Neuron (in vitro differentiated cells): ENCODE measurements at regions not wholly inside any gene's neighbourhood (a gene's known extent, or its start where the extent isn't known, plus 50 kb on each side); places are given as distances from the start of the nearest gene placed in this dataset.

Experiments
- H2AFZ ChIP-seq: one replicate; pipeline ENCODE4 v1.6.1; 2013; ENCODE audit warnings: low read depth, mild to moderate bottlenecking, inconsistent platforms, low read length, moderate library complexity
- H3K27me3 ChIP-seq: one replicate; pipeline ENCODE4 v1.6.1; 2013; ENCODE audit warnings: low read length; ENCODE audit not compliant: insufficient read depth
- H3K36me3 ChIP-seq: one replicate; pipeline ENCODE4 v1.6.1; 2013; ENCODE audit warnings: low read length; ENCODE audit not compliant: insufficient read depth
- H3K4me1 ChIP-seq: one replicate; pipeline ENCODE4 v1.6.1; 2013; ENCODE audit warnings: low read length; ENCODE audit not compliant: insufficient read depth
- H3K4me3 ChIP-seq: 2 replicates; pipeline ENCODE4 v1.5.1; 2013; ENCODE audit warnings: mild to moderate bottlenecking, low read length, moderate library complexity
- H3K9me3 ChIP-seq: one replicate; pipeline ENCODE4 v1.6.1; 2013; ENCODE audit warnings: low read length

GRCh38 chr11:62073061-62073460, 50.8 kb upstream of the INCENP start:
- Histone ChIP-seq H3K9me3 (no peaks in the 10 kb centered on the region), H2AFZ (no peak overlapping the region), H3K27me3 (no peaks in the 10 kb centered on the region), H3K4me3 (no peak overlapping the region), H3K36me3 (no peaks in the 10 kb centered on the region), H3K4me1 (no peaks in the 10 kb centered on the region)

- Histone ChIP-seq H3K36me3 (no peaks in the 10 kb centered on the region), H2AFZ (no peak overlapping the region), H3K27me3 (no peaks in the 10 kb centered on the region), H3K4me3 (no peak overlapping the region), H3K4me1 (no peaks in the 10 kb centered on the region), H3K9me3 (no peaks in the 10 kb centered on the region)
Measured at GRCh38 chr11:62071408-62071807, 52.4 kb upstream of the INCENP start.

- H3K9me3 ChIP-seq, result no peaks in the 10 kb centered on the region
Measured at GRCh38 chr11:62069986-62070919, 53.6 kb upstream of the INCENP start.

GRCh38 chr11:62069374-62069773, 54.4 kb upstream of the INCENP start:
- Histone ChIP-seq H3K36me3 (no peaks in the 10 kb centered on the region), H2AFZ (no peak overlapping the region), H3K9me3 (no peaks in the 10 kb centered on the region), H3K27me3 (peaks cover 2% of the 10 kb centered on the region), H3K4me3 (no peak overlapping the region), H3K4me1 (no peaks in the 10 kb centered on the region)

More at GRCh38 chr11:62069986-62070919, 53.6 kb upstream of the INCENP start:
- Histone ChIP-seq H3K4me1 (no peaks in the 10 kb centered on the region), H3K36me3 (no peaks in the 10 kb centered on the region), H3K27me3 (peaks cover 2% of the 10 kb centered on the region), H2AFZ (no peak overlapping the region), H3K4me3 (no peak overlapping the region)

GRCh38 chr11:62068730-62069129, 55.1 kb upstream of the INCENP start:
- Histone ChIP-seq H3K27me3 (peaks cover 2% of the 10 kb centered on the region), H3K9me3 (no peaks in the 10 kb centered on the region), H3K36me3 (no peaks in the 10 kb centered on the region), H2AFZ (no peak overlapping the region), H3K4me3 (no peak overlapping the region), H3K4me1 (no peaks in the 10 kb centered on the region)

- Histone ChIP-seq H2AFZ (no peak overlapping the region), H3K4me1 (no peaks in the 10 kb centered on the region), H3K4me3 (no peak overlapping the region), H3K36me3 (no peaks in the 10 kb centered on the region), H3K27me3 (peaks cover 2% of the 10 kb centered on the region), H3K9me3 (no peaks in the 10 kb centered on the region)
Measured at GRCh38 chr11:62067741-62068140, 56.1 kb upstream of the INCENP start.

- Histone ChIP-seq H3K27me3 (peaks cover 2% of the 10 kb centered on the region), H3K4me3 (no peak overlapping the region), H3K36me3 (no peaks in the 10 kb centered on the region), H2AFZ (no peak overlapping the region), H3K4me1 (no peaks in the 10 kb centered on the region), H3K9me3 (no peaks in the 10 kb centered on the region)
Measured at GRCh38 chr11:62064221-62064620, 59.6 kb upstream of the INCENP start.

- H3K9me3 ChIP-seq, result no peaks in the 10 kb centered on the region
- no peaks in the 10 kb centered on the region for H3K4me1 ChIP-seq
- no peak overlapping the region for H3K4me3 ChIP-seq
- no peak overlapping the region for H2AFZ ChIP-seq
- peaks cover 2% of the 10 kb centered on the region for H3K27me3 ChIP-seq
- H3K36me3 ChIP-seq, result no peaks in the 10 kb centered on the region
Measured at GRCh38 chr11:62062223-62062861, 61.5 kb upstream of the INCENP start.

- Histone ChIP-seq H3K4me1 (no peaks in the 10 kb centered on the region), H3K4me3 (no peak overlapping the region), H3K36me3 (no peaks in the 10 kb centered on the region), H3K9me3 (no peaks in the 10 kb centered on the region), H3K27me3 (peaks cover 2% of the 10 kb centered on the region), H2AFZ (no peak overlapping the region)
Measured at GRCh38 chr11:62061356-62062222, 62.2 kb upstream of the INCENP start.

- Histone ChIP-seq H2AFZ (no peak overlapping the region), H3K36me3 (no peaks in the 10 kb centered on the region), H3K4me1 (no peaks in the 10 kb centered on the region), H3K4me3 (no peak overlapping the region), H3K27me3 (peaks cover 2% of the 10 kb centered on the region), H3K9me3 (no peaks in the 10 kb centered on the region)
Measured at GRCh38 chr11:62057069-62057468, 66.7 kb upstream of the INCENP start.

- Histone ChIP-seq H3K9me3 (no peaks in the 10 kb centered on the region), H3K36me3 (no peaks in the 10 kb centered on the region), H3K4me3 (no peak overlapping the region), H2AFZ (no peak overlapping the region), H3K4me1 (no peaks in the 10 kb centered on the region), H3K27me3 (peaks cover 2% of the 10 kb centered on the region)
Measured at GRCh38 chr11:62055970-62056369, 67.8 kb upstream of the INCENP start.

GRCh38 chr11:62054484-62055121, 69.2 kb upstream of the INCENP start:
- no peak overlapping the region for H3K4me3 ChIP-seq
- no peaks in the 10 kb centered on the region for H3K9me3 ChIP-seq
- H2AFZ ChIP-seq, result no peak overlapping the region
- H3K27me3 ChIP-seq, result peaks cover 2% of the 10 kb centered on the region
- H3K36me3 ChIP-seq, result no peaks in the 10 kb centered on the region
- H3K4me1 ChIP-seq, result no peaks in the 10 kb centered on the region
